Smooth muscle cell of the brain vasculature (primary cell): ENCODE measurements at regions not wholly inside any gene's neighbourhood (a gene's known extent, or its start where the extent isn't known, plus 50 kb on each side); places are given as distances from the start of the nearest gene placed in this dataset.
"Not testable (repeated sequence)": the region's sequence is repeated elsewhere in the genome, so short reads cannot be mapped to it uniquely, and the experiment has no call there.

Source experiments
- DNase-seq: peaks from one replicate; pipeline ENCODE4 v3.0.0-alpha.2; 2012; ENCODE audit warnings: low read depth, low spot score

- no peak for DNase-seq
Measured at GRCh38 chr4:133594390-133595207, 445.5 kb downstream of the PCDH10 start.

- DNase-seq = no peak
Measured at GRCh38 chr4:133593764-133594163, 444.7 kb downstream of the PCDH10 start.

DNA sequence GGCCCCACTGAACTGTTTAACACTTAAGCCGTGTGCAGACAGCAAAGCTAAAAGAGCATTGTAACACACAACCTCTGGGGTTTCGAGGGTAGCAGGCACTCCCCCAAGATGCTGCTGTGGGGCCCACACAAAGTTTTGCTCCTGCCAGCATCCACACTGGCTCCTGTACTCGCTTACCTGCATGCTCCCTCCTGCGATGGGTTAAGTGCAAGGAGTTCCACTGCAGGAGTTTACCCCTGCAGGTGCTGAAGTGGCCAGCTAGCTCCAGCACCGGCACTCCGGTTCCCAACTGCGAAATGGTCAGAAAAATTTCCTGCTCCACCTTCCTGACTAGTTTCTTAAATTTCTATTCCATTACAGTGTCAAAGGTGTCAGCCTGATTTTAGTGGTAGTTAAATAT is 443.5 kb downstream of the PCDH10 start:
- no peak for DNase-seq

DNA sequence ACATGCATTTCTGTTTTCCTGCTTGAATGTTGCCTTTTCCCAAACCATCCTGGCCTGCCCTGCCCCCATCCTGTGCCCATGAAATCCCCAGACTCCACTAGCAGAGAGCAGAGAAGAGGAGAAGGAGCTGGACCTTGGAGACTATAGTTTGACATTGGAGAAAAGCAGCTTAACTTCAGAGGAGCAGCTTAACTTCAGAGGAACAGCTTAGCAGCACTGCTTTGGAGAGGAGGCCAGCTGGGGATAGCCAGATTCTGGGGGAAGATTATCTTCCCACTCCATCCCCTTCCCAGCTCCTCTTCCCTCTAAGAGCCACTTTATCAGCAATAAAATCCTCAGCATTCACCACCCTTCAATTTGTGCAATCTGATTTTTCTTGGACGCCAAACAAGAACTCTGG is 443.0 kb downstream of the PCDH10 start:
- no peak for DNase-seq

DNA sequence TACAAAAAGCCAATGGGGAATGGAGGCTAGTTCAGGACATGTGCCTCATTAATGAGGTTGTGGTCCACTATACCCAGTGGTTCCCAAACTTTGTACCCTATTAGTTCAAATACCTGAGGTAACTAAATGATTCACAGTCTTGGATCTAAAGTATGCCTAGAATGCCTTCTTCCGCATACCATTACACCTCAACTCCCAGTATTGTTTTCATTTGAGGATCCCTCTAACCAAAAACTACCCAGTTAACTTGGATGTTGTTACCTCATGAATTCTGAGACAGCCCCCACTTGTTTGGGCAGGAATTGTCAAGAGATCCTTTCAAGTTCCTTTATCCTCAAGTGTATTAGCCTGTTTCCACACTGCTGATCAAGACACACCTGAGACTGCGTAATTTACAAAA is 439.2 kb downstream of the PCDH10 start:
- no peak for DNase-seq

GRCh38 chr4:133585323-133585722 is 436.2 kb downstream of the PCDH10 start:
- no peak for DNase-seq

DNA sequence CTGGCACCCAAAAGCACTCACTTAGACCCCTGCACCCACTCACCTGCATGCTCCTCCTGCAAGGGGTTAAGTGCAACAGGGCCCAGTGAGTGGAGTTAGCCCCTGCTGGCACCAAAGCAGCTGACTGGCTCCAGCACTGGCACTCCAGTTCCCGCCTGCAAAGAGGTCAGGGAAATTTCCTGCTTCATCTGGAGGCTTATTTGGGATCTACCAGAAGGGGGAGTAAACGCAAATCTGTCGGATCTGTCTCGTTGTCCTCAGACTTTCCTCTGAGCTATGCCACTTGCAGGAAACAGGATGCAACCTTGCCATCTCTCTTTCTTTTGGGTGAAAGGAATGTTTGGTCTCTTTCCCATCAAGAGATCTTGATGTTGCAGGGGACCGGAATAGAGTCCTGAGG is 435.6 kb downstream of the PCDH10 start:
- no peak for DNase-seq

GRCh38 chr4:133581996-133582619 is 433.0 kb downstream of the PCDH10 start:
- DNase-seq = no peak

DNA sequence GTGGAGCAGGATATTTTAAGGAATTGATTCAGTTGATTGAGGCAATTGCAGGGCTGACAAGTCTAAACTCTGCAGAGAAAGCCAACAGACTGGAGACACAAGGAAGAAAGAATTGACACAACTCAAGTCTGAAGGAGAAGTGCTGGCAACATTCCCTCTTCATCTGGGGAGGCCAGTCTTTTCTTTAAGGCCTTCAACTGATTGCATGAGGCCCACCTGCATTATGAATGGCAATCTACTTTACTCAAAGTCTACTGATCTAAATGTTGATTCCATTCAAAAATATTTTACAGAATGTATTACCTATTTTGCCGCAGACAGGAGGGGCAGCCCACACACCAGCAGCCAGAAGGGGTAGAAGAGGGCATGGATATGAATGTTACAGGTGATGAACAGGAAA is 425.2 kb downstream of the PCDH10 start:
- DNase-seq = no peak

DNA sequence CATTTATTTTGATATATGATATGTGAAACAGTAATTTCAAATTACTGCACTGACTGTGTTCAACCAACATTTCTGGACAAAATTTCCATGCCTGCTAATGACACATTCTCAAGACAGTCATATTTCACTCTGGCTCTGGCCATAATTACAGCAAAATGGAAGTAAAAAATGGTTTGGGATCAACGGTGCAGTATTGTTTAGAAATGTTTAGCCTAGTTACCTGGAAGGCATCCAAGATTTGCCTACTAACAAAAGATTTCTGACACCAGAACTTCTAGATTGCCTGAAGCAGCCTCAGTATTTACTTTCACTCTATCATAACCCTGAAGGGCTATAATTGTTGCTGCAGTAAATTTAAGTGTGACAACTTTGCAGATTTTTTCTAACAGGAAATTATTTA is 416.3 kb downstream of the PCDH10 start:
- DNase-seq = no peak

- DNase-seq = no peak
Measured at GRCh38 chr4:133559987-133560386, 410.9 kb downstream of the PCDH10 start.

GRCh38 chr4:133555671-133556070 is 406.6 kb downstream of the PCDH10 start:
- DNase-seq = no peak

DNA sequence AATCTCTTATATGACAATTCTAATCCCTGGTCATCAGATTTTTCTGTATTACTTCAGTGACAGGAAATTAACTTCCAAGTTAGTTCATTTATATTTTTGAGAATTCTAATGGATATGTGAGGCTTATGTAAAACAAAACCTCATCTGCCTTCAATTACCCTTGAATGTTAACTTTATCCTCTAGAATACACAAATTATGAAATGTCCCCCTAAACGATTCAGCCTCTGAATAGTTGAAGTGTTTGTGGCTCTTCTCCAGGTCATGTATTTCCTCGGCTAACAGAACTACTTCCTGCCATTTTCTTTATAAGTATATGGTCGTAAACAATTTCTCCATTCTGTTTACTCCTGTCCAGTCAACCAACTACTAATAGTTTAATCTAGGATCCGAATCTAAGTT is 401.3 kb downstream of the PCDH10 start:
- DNase-seq = no peak

DNA sequence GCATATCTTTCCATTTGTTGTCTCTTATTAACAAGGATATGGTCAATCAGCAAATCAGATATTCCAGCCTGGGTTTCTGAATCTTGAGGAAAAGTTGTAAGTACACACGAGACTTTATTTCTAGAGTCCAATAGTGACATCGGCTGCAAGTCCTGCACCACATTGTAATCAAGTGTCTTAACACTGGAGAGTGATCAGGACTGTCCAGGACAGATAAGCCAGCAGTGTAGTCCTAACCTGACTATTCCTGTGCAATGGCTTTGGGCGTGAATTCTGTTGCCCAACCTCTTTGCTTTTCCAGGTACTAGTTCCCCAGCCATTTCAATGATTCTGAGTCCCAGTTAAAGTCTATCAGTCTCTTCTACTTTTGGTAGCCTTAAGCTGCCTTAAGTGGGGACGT is 395.0 kb downstream of the PCDH10 start:
- no peak for DNase-seq

DNA sequence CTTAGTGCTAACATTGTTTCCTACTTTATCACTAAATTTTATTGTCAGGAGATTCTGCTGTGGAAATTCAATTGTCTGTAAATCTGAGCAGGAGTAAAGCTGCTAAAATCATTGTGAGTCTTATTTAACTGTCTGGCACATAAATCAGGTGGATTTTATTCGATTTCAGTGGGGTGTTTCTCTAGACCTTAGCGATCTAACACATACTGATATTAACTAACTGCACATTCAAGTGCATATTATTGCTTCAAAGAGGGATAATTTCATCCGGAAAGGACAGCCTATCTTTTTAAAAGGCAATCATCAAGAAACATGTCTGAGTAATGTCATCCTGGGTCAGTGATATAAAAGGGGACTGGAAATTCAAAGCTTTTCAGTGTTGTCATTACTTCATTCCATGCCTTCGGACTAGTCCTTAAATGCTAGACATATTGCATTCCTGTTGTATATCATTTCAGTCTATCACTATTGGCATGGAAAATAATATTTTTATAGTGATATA is 388.7 kb downstream of the PCDH10 start:
- no peak for DNase-seq

DNA sequence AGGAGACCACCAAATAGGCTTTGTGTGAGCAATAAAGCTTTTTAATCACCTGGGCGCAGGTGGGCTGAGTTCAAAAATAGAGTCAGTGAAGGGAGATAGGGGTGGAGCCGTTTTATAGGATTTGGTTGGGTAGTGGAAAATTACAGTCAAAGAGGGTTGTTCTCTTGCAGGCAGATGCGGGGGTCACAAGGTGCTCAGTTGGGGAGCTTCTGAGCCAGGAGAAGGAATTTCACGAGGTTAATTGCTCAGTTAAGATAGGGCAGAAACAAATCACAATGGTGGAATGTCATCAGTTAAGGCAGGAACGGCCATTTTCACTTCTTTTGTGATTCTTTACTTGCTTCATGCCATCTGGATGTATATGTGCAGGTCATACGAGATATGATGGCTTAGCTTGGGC is 385.1 kb downstream of the PCDH10 start:
- DNase-seq = not testable (repeated sequence)

- no peak for DNase-seq
Measured at GRCh38 chr4:133524369-133524768, 375.3 kb downstream of the PCDH10 start.

- DNase-seq = no peak
Measured at GRCh38 chr4:133513901-133514300, 364.8 kb downstream of the PCDH10 start.

- DNase-seq = no peak
Measured at GRCh38 chr4:133498149-133498548, 349.1 kb downstream of the PCDH10 start.

GRCh38 chr4:133493776-133494175 is 344.7 kb downstream of the PCDH10 start:
- no peak for DNase-seq

- no peak for DNase-seq
Measured at GRCh38 chr4:133493241-133493640, 344.1 kb downstream of the PCDH10 start.

DNA sequence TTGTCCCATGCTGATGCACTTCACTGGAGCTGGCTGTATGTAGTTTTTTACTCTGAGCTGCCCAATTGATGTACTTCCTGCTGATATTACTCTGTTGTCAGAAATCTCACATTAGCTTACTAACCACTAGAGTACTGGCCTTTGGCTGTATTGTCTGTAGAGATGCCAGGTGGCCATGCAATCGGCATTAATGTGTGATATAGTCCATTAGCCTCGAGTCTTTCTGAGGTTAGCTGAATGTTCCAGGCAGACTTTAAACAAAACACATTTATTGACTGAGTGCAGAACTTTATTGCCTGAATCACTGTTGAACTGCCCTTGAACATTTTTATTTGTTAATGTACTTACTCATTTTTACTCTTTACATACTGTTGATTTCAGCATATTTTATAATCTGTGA is 335.2 kb downstream of the PCDH10 start:
- DNase-seq = no peak

DNA sequence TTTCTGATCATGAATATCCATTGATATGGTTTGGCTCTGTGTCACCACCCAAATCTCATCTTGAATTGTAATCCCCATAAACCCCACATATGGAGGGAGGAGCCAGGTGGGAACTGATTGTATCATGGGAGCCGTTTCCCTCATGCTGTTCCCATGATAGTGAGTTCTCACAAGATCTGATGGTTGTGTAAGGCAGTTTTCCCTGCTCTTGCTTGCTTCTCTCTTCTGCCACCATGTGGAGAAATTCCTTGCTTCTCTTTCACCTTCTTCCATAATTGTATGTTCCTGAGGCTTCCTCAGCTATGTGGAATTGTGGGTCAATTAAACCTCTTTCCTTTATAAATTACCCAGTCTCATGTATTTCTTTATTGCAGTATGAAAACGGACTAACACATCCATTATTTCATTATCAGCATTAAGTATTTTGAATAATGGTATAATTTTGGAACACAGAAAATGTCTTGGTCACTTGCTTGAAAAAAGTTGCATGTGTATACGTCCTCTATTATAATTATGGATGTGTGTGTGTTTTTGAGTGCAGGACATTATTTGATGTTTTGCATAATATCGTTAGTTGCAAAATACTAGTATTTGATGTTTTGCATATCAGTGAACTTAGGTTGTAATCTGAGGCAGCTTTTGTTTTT is 334.6 kb downstream of the PCDH10 start:
- DNase-seq = no peak
